HepG2 (cell line): ENCODE measurements at regions not wholly inside any gene's neighbourhood (a gene's known extent, or its start where the extent isn't known, plus 50 kb on each side); places are given as distances from the start of the nearest gene placed in this dataset.

Source experiments
- BORCS8-MEF2B ChIP-seq: sonication (generic); formaldehyde crosslinking; IDR thresholded peaks from 2 replicates; pipeline ENCODE4 v1.8.0; 2022; ENCODE audit warnings: mild to moderate bottlenecking, missing genetic modification reagents
- KDM4B ChIP-seq: sonication (generic); formaldehyde crosslinking; IDR thresholded peaks from 2 replicates; pipeline ENCODE4 v1.4.0; 2020; ENCODE audit warnings: missing genetic modification reagents
- MYC ChIP-seq: sonication (generic); formaldehyde crosslinking; IDR thresholded peaks from 2 replicates; pipeline ENCODE4 v1.9.0; 2021; ENCODE audit warnings: missing genetic modification reagents, borderline replicate concordance
- NFIC ChIP-seq: IDR thresholded peaks from 2 replicates; pipeline ENCODE4 v1.6.1; 2012; ENCODE audit warnings: mild to moderate bottlenecking, low read length, inconsistent platforms
- NR1H2 ChIP-seq: sonication (generic); formaldehyde crosslinking; IDR thresholded peaks from 2 replicates; pipeline ENCODE4 v1.8.1; 2022; ENCODE audit warnings: low read depth, missing genetic modification reagents, borderline replicate concordance
- PPARG ChIP-seq: conservative IDR thresholded peaks from 2 replicates; pipeline ENCODE4 v1.6.1; 2016; ENCODE audit warnings: missing biosample characterization, missing genetic modification reagents
- REST ChIP-seq, 2 experiments: IDR thresholded peaks; 2 replicates each; pipeline ENCODE4 v1.6.1; 2011 to 2012; ENCODE audit warnings: low read length in 2 of 2, borderline replicate concordance in 1 of 2, low read depth in 1 of 2, mild to moderate bottlenecking in 1 of 2, moderate library complexity in 1 of 2
- RXRA ChIP-seq: sonication (generic); formaldehyde crosslinking; IDR thresholded peaks from 2 replicates; pipeline ENCODE4 v1.5.1; 2020; ENCODE audit warnings: missing genetic modification reagents
- SKI ChIP-seq: fragments of 450-650 bp; IDR thresholded peaks from one replicate; pipeline ENCODE4 v1.6.1; 2018; ENCODE audit warnings: mild to moderate bottlenecking; ENCODE audit not compliant: partially characterized antibody
- SPEN ChIP-seq: sonication (generic); formaldehyde crosslinking; IDR thresholded peaks from 2 replicates; pipeline ENCODE4 v1.5.1; 2020; ENCODE audit warnings: low read depth, mild to moderate bottlenecking, missing genetic modification reagents
- SRY ChIP-seq: sonication (generic); formaldehyde crosslinking; IDR thresholded peaks from 2 replicates; pipeline ENCODE4 v1.8.0; 2022; ENCODE audit warnings: mild to moderate bottlenecking, missing genetic modification reagents
- ZBTB4 ChIP-seq: sonication (generic); formaldehyde crosslinking; IDR thresholded peaks from 2 replicates; pipeline ENCODE4 v1.4.0; 2020; ENCODE audit warnings: missing genetic modification reagents, mild to moderate bottlenecking, borderline replicate concordance
- ZNF574 ChIP-seq: sonication (generic); formaldehyde crosslinking; IDR thresholded peaks from 2 replicates; pipeline ENCODE4 v1.4.0; 2020; ENCODE audit warnings: missing genetic modification reagents

GRCh38 chr2:200253639-200254038, 52.9 kb upstream of the SPATS2L start:
- TF ChIP-seq ZNF574 (CRISPR knock-in tag) (no peak), SPEN (CRISPR knock-in tag) (no peak), SKI (no peak), NFIC (no peak), REST (IDR thresholded peaks at IDR 0.05; ENCODE audit: borderline replicate concordance in 1 of 2, low read depth in 1 of 2, low read length in 2 of 2) (no peak), KDM4B (CRISPR knock-in tag) (no peak), BORCS8-MEF2B (no peak), NR1H2 (CRISPR knock-in tag) (no peak), SRY (CRISPR knock-in tag) (no peak), RXRA (CRISPR knock-in tag) (no peak), MYC (CRISPR knock-in tag) (no peak), PPARG (CRISPR knock-in tag) (no peak), ZBTB4 (CRISPR knock-in tag) (no peak)
